GM12892 (cell line): ENCODE measurements at regions not wholly inside any gene's neighbourhood (a gene's known extent, or its start where the extent isn't known, plus 50 kb on each side); places are given as distances from the start of the nearest gene placed in this dataset.

Experiments
- DNase-seq: peaks from one replicate; pipeline ENCODE4 v3.0.0; 2011; ENCODE audit not compliant: insufficient read length
- FAIRE-seq: peaks from 2 replicates; lab custom pipeline; 2011; peaks lifted over from hg19 to GRCh38; lab: Jason Lieb, UNC
- POLR2A ChIP-seq: IDR thresholded peaks from 2 replicates; pipeline ENCODE4 v1.6.1; 2011; ENCODE audit warnings: low read depth, low read length, control low read depth
- POLR2AphosphoS5 ChIP-seq: IDR thresholded peaks from 2 replicates; pipeline ENCODE4 v1.6.1; 2011; ENCODE audit warnings: low read depth, low read length, control low read depth
- TAF1 ChIP-seq: IDR thresholded peaks from 2 replicates; pipeline ENCODE4 v1.6.1; 2011; ENCODE audit warnings: low read depth, mild to moderate bottlenecking, control low read depth, low read length, borderline replicate concordance

- DNase-seq (no peak), FAIRE-seq (no peak)
- no peak for TF ChIP-seq POLR2AphosphoS5
- TF ChIP-seq TAF1 = no peak
- TF ChIP-seq POLR2A = no peak
These were observed 61.5 kb downstream of the SIPA1L2 start for GRCh38 chr1:232568331-232568852.

GRCh38 chr1:232566093-232566492, 63.8 kb downstream of the SIPA1L2 start:
- TF ChIP-seq POLR2AphosphoS5 (no peak), POLR2A (no peak), TAF1 (no peak)
- no peak for DNase-seq
- FAIRE-seq = no peak

DNA sequence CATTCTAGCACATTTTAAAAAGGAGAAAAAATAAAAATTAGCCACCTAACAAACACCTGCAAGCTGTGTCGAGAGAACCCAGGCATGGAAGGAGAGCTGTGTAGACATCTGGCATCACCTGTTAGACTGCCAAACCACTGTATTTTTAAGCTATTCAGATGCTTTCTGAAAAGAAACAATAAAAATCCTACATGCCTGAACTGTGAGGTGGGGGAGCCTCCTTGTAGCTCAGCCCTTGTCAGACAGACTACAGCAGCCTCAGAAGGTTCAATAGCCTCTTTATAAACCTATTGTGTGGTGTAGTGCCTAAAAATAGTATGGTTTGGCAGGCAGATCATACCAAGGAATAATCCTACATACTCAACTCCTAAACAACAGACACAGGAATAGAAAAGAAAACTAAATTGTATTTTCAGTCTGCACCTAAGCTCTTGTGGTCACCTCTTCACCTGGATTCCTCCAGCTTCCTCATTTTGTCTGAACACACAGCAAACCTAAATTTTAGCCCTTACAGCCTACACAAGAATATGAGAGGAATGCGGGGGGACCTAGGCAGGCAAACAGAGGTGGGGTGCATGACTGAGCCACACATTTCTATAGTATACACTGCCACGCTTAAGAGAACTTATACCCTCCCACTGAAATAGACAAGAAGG, 67.0 kb downstream of the SIPA1L2 start:
- DNase-seq (no peak), FAIRE-seq (no peak)
- TF ChIP-seq POLR2AphosphoS5 (no peak), POLR2A (no peak), TAF1 (no peak)

DNA sequence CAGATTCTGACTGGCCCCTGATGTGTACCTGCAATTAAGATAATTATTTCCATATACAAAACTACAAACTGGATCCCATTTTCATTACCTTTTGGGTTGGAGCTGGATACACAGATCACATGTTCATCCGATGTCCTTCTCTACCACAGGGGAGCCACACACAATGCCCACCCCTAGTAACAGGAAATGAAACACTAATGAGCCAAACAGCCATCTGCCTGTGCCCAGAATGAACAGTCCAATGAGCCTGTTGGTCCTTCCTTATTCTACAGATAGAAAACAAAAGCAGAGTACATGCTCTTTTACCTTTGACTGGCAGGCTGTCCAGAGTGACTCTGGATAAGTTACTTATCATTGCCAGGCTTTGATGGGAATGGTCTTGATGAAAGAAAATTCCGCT, 68.6 kb downstream of the SIPA1L2 start:
- FAIRE-seq (no peak), DNase-seq (no peak)
- TF ChIP-seq POLR2A = no peak

DNA sequence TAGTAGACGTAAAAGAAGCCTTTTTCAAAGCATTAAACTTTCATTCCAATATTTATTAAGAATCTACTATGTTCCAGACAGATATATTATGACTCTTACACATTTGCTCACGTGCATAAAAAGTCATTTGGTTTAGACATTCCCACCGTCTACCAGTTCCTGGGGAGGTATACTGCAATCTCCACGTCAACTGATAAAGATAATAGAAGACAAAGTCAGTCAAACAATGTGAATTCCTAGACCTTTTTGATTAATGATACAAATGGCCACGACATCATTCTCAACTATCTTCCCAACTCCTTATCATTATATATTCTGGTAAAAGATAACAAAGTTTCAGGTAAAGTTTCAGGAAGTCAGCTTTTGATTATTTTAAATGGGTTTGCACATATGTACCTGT, 69.0 kb downstream of the SIPA1L2 start:
- FAIRE-seq (no peak), DNase-seq (no peak)
- TF ChIP-seq POLR2A = no peak
- no peak for TF ChIP-seq POLR2AphosphoS5
- no peak for TF ChIP-seq TAF1

DNA sequence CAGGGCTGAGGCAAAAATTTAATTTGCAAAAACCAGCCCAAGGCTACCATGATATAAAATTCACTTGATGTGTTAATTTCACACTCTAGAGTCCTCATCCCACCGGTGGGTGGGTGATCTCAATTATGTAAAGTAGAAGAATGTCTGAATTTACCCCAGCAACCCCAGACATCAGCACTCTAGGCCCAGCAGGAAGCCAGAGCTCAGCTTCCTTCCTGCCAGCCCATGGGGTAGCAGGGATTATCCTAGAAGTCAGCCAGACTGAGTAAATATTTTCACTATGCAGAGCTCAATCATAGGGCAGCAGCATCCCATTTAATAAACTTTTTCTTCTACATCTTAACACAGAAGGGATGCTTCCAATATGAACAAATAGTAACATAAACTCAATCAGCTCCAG, 71.0 kb downstream of the SIPA1L2 start:
- TF ChIP-seq TAF1 = no peak
- TF ChIP-seq POLR2AphosphoS5 = no peak
- no peak for TF ChIP-seq POLR2A
- DNase-seq (no peak), FAIRE-seq (no peak)

DNA sequence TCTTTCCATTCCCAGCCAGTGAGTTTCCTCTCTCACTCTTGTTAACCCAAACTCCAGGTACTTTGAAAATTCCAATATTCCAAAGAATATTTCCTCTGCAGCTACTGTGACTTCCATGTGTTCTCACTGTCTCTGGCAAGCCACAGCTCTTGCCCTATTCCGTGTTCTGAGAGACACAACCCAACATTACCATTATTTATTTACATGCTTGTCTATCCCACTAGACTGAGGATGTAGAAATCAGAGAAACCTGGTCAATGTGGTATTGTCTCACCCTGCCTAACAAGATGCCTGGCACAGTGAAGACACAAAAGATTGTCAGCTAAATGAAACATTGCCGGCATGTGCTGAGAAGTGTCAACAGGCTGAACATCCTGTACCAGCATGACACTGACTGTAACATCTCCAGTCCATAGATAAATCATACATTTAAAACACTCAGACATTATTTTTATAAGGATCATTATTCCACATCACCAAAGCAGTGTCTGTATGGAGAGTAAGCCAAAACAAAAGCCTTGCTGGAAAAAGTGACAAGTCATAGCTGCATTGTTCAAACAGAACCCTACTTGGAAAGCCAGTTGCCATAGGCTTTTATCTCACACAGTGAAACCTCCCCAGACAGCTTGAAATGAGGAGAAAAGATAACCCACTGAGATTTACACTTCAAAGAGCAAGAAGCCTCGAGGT, 72.3 kb downstream of the SIPA1L2 start:
- no peak for DNase-seq
- FAIRE-seq = no peak
- TF ChIP-seq POLR2AphosphoS5 = no peak
- TF ChIP-seq POLR2A = no peak
- no peak for TF ChIP-seq TAF1

DNA sequence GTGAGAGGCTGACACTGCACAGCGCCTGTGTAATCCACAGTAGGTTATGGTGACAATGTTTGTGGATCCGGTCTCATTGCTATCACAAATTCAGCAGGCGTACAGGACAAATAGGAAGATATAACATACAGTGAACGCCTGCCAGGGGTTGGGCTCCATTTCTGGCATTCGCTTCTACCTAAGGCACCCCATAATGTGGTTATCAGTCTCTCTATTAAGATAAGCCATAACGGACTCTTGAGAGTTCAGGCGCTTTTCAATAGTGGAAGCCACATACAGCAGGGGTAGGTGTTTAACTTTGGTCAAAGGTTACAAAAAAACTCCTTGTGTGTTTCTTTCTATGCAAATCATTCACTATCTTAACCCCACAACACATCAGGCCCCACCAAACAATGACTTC, 72.8 kb downstream of the SIPA1L2 start:
- TF ChIP-seq POLR2AphosphoS5 (no peak), TAF1 (no peak), POLR2A (no peak)
- FAIRE-seq (no peak), DNase-seq (no peak)

DNA sequence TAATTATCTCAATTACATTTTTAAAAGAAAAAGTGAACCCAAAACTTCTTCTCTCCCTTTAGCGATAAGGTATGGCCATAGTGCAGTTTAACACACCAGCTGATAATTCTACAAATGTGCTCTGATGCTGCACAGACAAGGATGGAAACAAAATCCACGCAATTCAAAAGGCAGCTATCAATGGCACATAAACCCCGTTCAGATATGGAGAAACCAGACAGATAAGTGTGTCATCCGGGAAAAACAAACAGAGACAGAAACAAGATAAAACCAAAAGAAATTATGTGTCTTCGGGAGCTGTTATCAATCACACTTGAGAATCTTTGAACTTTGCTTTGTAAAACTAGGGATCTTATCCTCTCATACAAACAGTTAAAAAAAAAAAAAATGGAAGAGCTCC, 73.6 kb downstream of the SIPA1L2 start:
- no peak for FAIRE-seq

GRCh38 chr1:232555494-232556210, 74.3 kb downstream of the SIPA1L2 start:
- TF ChIP-seq POLR2AphosphoS5 (no peak), TAF1 (no peak), POLR2A (no peak)
- FAIRE-seq = no peak
- DNase-seq = no peak

More for the DNA sequence above, 73.6 kb downstream of the SIPA1L2 start:
- no peak for DNase-seq
- TF ChIP-seq POLR2A (no peak), TAF1 (no peak), POLR2AphosphoS5 (no peak)

DNA sequence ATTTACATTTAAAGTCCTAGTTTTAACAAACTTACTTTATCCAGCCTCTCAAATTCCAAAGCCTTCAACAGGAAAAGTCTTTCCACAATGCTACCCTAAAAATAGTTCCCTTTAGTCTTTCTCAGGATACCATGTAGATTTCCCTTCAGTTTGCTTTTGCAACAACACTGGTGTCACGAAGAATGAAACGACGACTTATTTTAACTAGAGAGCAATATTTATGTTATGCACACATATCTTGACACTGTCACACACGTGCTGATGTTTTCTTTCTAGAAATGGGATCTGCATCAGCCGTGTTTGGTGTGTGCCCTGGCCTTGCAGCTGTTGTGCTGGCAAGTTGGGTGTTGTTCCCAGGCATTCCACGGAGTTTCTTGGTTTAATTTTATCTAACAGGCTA, 75.5 kb downstream of the SIPA1L2 start:
- FAIRE-seq = no peak
- no peak for DNase-seq
- TF ChIP-seq TAF1 (no peak), POLR2A (no peak), POLR2AphosphoS5 (no peak)

DNA sequence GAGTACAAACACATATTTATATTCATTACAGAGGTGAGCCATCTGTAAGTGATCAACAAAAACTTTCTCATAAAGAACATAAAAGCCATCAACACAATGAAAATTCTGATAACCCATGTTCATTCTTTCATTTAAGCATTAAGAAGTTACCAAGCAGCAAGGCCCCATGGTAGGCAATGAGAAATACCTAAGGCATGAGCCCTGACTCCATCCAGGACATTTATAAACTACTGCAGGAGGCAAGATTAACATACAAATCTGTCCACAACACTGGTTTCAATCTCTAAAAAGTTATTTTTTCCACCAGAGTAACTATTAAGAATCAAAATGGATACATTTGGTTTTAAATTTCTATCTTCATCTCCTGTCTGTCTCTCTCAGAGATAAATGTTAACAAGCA, 76.1 kb downstream of the SIPA1L2 start:
- TF ChIP-seq POLR2A = no peak
- TF ChIP-seq TAF1 = no peak
- no peak for TF ChIP-seq POLR2AphosphoS5
- DNase-seq (no peak), FAIRE-seq (no peak)
